AG09309 (cell line): ENCODE measurements at regions not wholly inside any gene's neighbourhood (a gene's known extent, or its start where the extent isn't known, plus 50 kb on each side); places are given as distances from the start of the nearest gene placed in this dataset.

Experiments
- DNase-seq: peaks from one replicate; pipeline ENCODE4 v3.0.0-alpha.2; 2010; ENCODE audit warnings: low read depth
- H3K4me3 ChIP-seq: 2 replicates; pipeline ENCODE4 v1.5.1; 2011; ENCODE audit warnings: mild to moderate bottlenecking, low read depth, low read length, moderate library complexity; ENCODE audit not compliant: control insufficient read depth
- TF ChIP-seq, protein P1 (sequence below): IDR thresholded peaks from 2 replicates; pipeline ENCODE4 v1.5.1; 2011; ENCODE audit warnings: mild to moderate bottlenecking, low read depth, low read length, inconsistent platforms; ENCODE audit not compliant: insufficient read depth, control insufficient read depth; ENCODE audit errors: missing control alignments

DNA sequence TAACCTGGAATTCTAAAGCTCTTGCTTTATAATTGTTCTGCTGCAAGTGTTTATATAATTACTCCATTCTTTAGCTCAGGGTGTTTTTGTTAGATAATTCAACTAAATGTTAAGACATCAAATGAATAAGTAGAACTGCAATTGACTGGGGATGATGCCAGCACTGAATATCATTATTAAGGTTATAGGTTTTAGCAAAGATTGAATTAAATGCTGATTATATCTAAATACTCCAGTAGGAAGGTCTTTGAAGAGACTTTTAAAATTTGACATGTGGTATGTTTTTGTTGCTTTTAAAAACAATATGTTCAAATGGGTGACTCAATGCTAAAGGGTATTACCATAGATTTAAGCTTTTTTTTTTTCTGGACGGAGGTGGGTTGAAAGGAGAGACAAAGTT, 170.1 kb upstream of the THUMPD2 start:
- TF ChIP-seq, protein P1, sequence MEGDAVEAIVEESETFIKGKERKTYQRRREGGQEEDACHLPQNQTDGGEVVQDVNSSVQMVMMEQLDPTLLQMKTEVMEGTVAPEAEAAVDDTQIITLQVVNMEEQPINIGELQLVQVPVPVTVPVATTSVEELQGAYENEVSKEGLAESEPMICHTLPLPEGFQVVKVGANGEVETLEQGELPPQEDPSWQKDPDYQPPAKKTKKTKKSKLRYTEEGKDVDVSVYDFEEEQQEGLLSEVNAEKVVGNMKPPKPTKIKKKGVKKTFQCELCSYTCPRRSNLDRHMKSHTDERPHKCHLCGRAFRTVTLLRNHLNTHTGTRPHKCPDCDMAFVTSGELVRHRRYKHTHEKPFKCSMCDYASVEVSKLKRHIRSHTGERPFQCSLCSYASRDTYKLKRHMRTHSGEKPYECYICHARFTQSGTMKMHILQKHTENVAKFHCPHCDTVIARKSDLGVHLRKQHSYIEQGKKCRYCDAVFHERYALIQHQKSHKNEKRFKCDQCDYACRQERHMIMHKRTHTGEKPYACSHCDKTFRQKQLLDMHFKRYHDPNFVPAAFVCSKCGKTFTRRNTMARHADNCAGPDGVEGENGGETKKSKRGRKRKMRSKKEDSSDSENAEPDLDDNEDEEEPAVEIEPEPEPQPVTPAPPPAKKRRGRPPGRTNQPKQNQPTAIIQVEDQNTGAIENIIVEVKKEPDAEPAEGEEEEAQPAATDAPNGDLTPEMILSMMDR: no peak
- no peak for DNase-seq
- no peak overlapping the region for H3K4me3 ChIP-seq

DNA sequence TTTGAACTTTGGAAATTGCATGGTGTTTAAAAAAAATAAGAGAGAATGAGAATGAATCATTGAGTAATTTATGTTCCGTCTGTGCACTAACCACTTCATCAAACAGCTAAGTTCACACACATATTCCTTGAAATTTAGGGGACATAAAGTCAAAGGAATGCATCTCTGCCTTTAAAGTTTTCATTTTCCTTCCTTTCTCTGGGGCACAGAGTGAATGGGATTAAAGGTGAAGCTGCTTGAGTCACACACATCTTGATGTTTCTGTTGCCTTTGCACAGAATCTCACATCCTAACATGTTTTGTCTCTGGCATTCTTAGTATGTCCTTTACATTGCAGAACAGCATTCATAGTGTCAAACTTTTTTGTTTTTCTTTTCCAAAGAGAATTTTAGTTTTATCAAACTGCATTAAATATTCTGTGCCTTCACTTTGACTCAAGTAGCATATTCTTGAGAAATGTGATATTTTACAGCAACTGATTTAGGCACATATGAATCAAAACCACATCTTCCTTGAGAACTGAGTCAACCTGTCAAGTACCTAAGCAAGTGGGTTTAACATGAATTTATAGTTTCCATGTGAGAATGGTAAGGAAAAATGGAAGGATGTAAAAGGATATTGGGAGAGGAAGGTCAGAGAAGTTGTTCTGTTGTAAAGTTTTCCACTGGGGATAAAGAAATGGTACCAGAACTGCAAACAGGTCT, 169.1 kb upstream of the THUMPD2 start:
- TF ChIP-seq, protein P1: no peak
- H3K4me3 ChIP-seq: no peak overlapping the region
- DNase-seq: peak; percentile 57

DNA sequence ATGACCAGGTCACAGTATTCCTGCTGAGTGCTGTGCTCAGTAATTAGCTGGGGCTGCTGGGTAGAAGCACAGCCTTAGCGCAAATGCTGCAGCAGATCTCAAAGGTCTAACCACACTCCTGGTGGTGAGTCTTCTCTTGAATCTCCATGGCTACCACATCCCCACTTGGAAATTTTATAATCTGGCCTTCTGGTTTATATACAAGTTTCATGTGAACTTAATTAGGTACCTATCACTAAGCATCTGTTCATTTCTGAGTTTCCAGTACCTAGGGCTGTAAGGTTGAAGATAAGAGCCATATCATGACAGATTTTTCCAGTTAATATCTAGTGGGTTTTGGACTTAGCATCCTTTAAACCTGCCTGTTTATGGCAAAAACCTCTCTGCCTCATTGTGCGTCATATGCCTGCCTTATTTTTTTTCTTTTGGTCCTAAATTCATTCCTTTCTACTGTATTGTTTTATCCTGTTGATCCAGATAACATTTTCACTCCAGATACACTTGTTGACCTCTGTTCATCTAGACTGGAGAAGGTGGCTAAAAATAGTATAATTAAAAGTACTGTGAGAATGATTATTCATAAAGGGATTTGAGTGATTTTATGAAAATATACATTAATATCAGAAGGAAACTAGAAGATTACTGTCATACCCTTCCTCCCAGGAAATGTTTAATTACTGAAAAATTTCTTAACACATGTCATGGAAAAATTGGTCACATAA, 168.4 kb upstream of the THUMPD2 start:
- H3K4me3 ChIP-seq: no peak overlapping the region
- TF ChIP-seq, protein P1: no peak
- DNase-seq: no peak

DNA sequence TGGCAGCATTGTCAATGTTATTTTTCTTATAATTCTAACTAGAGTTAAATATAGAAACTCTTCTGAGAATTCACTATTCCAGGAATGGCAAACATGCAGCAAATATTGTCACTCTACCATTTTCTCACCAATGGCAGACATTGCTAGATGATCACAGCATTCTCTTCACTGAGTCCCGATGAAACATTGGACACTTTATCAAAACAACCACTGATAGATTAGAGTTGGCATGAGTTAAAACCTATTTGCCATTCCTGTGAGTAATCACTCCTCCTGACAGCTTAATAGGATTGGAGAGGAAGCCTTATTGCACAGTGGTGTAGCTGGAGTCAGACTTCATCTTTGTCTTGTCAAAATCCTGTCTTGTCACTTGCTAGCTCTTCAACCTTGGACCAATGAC, 163.9 kb upstream of the THUMPD2 start:
- no peak overlapping the region for H3K4me3 ChIP-seq
- TF ChIP-seq, protein P1: no peak
- peak; percentile 46 for DNase-seq

DNA sequence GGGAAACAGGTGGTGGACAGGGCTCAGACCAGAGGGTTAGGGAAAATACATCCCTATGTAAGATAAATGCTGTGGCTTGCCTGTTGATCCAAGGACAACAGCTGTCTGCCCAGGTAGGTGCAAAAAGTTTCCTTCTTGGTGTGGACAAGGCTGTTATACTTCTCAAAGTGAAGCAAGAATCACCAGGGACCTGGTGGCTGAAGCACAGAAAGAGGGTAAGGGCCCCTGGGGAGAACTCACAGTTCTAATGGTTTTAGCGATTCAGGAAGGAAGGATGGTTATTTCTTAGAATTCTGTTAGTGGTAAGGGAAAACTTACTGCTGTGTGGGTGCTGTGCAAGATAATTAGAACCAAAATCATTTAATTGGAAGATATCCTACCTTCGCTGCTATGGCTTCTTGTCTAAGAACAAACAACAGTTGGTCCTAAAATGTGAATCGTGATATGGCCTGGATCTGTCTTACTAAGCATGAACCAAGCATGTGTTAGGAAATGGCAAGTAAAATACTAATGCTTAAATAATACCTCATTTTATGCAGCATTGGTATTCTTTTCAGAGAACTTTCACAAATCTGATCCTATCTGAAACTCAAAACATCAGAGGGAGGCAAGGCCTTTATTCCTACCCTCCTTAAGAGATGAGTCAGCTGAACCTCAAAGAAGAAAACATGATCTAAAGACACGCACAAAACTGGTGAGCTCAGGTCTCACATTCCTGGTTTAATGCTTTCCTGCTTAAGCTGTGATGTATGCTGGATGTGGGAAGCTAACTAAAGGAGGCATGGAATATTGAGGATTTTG, 159.2 kb upstream of the THUMPD2 start:
- no peak overlapping the region for H3K4me3 ChIP-seq
- TF ChIP-seq, protein P1: no peak
- peak; percentile 93 for DNase-seq

DNA sequence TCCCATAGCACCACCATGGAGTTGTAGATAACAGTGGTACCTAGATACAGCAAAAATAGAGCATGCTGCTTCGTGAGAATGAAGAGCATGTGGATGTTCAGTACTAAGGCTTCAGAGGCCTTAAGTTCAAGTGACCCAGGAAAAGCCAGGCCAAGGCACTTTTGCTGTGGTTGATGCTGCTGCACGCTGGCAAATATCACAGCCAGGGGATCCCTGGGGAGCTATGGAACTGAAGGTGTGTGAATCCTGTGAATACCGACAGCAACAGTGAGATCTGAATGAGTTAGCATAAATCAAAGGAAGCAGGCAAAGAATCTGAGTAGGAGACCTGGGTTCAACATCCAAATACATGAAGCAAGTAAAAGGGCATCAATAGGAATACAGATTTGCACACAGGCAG, 158.6 kb upstream of the THUMPD2 start:
- DNase-seq: no peak
- no peak overlapping the region for H3K4me3 ChIP-seq

More for the DNA sequence above, 158.6 kb upstream of the THUMPD2 start:
- TF ChIP-seq, protein P1: no peak
